Adrenal gland (tissue), 9 donors: ENCODE measurements at regions not wholly inside any gene's neighbourhood (a gene's known extent, or its start where the extent isn't known, plus 50 kb on each side); places are given as distances from the start of the nearest gene placed in this dataset.

Experiments
- DNase-seq, 7 donors: peaks; one replicate each; pipeline ENCODE4 v3.0.0-alpha.2; 2019 to 2020
- H3K27ac ChIP-seq, 5 donors: fragments of 200-600 bp; sonication (generic) in 4 of 5; 1 replicate in 3 of 5; 2 replicates in 2 of 5; pipeline versions ENCODE4 v1.5.1 to v1.8.0; 2016 to 2020; ENCODE audit warnings: mild to moderate bottlenecking in 1 of 5
- H3K27me3 ChIP-seq: fragments of 200-600 bp; 2 replicates; pipeline ENCODE4 v1.8.0; 2021
- H3K36me3 ChIP-seq, 2 donors: fragments of 200-600 bp; replicated peaks in 1 of 2; 1 replicate in 1 of 2; 2 replicates in 1 of 2; pipeline versions ENCODE4 v1.5.1 to v1.8.0; 2018 to 2022
- H3K4me1 ChIP-seq, 2 donors: fragments of 200-600 bp; replicated peaks in 1 of 2; 1 replicate in 1 of 2; 2 replicates in 1 of 2; pipeline versions ENCODE4 v1.5.1 to v1.8.0; 2018 to 2021
- H3K4me3 ChIP-seq, 4 donors: fragments of 200-600 bp; sonication (generic) in 3 of 4; one replicate each; pipeline ENCODE4 v1.5.1; 2016 to 2018
- H3K9me3 ChIP-seq, 3 donors: fragments of 200-600 bp; sonication (generic) in 1 of 3; replicated peaks in 1 of 3; 1 replicate in 2 of 3; 2 replicates in 1 of 3; pipeline versions ENCODE4 v1.5.1 to v1.8.0; 2016 to 2021
- POLR2A ChIP-seq, 2 donors: fragments of 450-650 bp; IDR thresholded peaks; one replicate each; pipeline ENCODE4 v1.6.1; 2017; ENCODE audit warnings: antibody characterized with exemption in 2 of 2, mild to moderate bottlenecking in 2 of 2, moderate library complexity in 1 of 2
- WGBS, 4 donors: extraction: QIAGEN DNeasy Blood & Tissue Kit in 2 of 4; methylation state at CpG; one replicate each; pipeline versions ENCODE4 v1.1.5 to v1.1.7; 2013 to 2017; 5-methylcytosine and 5-hydroxymethylcytosine counted together
- intact Hi-C, 2 donors: fragments of 100-400 bp; cut with DNase I; formaldehyde crosslinking; loops; one replicate each; pipeline versions ENCODE4 v1.14.1 to v1.15.0; 2022 to 2023
- TF ChIP-seq, protein P1 (sequence below), 6 experiments: fragments of 450-650 bp in 4 of 6; fragments of 200-600 bp in 2 of 6; sonication (generic) in 1 of 6; IDR thresholded peaks; 1 replicate in 5 of 6; 2 replicates in 1 of 6; pipeline versions ENCODE4 v1.5.1 to v1.8.0; 2016 to 2021; ENCODE audit warnings: antibody characterized with exemption in 6 of 6, mild to moderate bottlenecking in 2 of 6, moderate library complexity in 1 of 6
- donor health status: healthy with polysubstance abuse.
- donor health status: Bipolar disorder and iron deficiency.
- donor health status: DM: yes; HTN: yes; CAD: no.
- donor health status: DM: no; HTN: no; CAD: no.
- donor health status: DM: no; HTN: no; CAD: no.

DNA sequence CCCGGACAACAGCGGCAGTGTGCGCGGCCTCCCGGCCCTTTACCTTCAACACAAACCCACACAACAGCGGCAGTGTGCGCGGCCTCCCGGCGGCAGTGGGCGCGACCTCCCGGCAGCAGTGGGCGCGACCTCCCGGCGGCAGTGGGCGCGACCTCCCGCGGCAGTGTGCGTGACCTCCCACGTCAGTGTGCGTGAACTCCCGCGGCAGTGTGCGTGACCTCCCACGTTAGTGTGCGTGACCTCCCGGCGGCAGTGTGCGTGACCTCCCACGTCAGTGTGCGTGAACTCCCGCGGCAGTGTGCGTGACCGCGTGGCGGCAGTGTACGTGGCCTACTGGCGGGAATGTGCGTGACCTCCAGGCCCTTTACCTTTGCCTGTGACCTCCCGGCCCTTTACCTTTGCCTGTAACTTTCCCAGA lies 576.6 kb upstream of the FRG1 start:
- intact Hi-C loops, result no loop called here
- no peaks in the 10 kb centered on the region for H3K36me3 ChIP-seq
- no peaks in the 10 kb centered on the region for H3K9me3 ChIP-seq
- H3K27ac ChIP-seq, result no peak overlapping the region
- no peak overlapping the region for H3K4me3 ChIP-seq
- no peaks in the 10 kb centered on the region for H3K4me1 ChIP-seq
- WGBS, 4 donors, result 83 to 95% (median 91%) methylated on average over 16 to 44 of the region's 44 CpGs
- TF ChIP-seq, protein P1, sequence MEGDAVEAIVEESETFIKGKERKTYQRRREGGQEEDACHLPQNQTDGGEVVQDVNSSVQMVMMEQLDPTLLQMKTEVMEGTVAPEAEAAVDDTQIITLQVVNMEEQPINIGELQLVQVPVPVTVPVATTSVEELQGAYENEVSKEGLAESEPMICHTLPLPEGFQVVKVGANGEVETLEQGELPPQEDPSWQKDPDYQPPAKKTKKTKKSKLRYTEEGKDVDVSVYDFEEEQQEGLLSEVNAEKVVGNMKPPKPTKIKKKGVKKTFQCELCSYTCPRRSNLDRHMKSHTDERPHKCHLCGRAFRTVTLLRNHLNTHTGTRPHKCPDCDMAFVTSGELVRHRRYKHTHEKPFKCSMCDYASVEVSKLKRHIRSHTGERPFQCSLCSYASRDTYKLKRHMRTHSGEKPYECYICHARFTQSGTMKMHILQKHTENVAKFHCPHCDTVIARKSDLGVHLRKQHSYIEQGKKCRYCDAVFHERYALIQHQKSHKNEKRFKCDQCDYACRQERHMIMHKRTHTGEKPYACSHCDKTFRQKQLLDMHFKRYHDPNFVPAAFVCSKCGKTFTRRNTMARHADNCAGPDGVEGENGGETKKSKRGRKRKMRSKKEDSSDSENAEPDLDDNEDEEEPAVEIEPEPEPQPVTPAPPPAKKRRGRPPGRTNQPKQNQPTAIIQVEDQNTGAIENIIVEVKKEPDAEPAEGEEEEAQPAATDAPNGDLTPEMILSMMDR (IDR thresholded peaks at IDR 0.05), result no peak
- TF ChIP-seq POLR2A (IDR thresholded peaks at IDR 0.05), result no peak
- no peaks in the 10 kb centered on the region for H3K27me3 ChIP-seq
- DNase-seq, result peak in 1 of 7 donors; percentile 40

DNA sequence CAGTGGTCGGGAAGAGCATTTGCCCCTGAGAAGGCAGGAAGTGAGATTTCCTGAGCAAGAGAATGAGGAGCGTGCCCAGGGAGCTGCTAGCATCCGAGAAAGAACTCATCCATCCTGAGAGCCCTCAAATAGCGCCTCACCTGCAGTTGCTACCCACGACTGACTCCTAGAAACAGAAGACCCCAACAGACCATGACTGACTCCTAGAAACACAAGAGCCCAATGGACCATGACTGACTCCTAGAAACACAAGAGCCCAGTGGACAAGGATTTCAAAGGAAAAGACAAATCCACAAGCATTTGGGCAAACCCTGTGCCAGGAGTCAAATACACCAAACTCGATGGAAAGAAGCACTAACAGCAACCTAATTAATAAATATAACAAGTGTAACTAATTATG lies 575.2 kb upstream of the FRG1 start:
- WGBS, 4 donors, result 68 to 80% (median 74%) methylated on average over 6 of the region's 6 CpGs
- Histone ChIP-seq H3K4me1 (no peaks in the 10 kb centered on the region), H3K4me3 (no peak overlapping the region), H3K27ac (no peak overlapping the region), H3K36me3 (no peaks in the 10 kb centered on the region), H3K27me3 (no peaks in the 10 kb centered on the region), H3K9me3 (no peaks in the 10 kb centered on the region)
- intact Hi-C loops, result no loop called here
- no peak for DNase-seq
- no peak for TF ChIP-seq POLR2A (IDR thresholded peaks at IDR 0.05)
- TF ChIP-seq, protein P1 (IDR thresholded peaks at IDR 0.05), result no peak

DNA sequence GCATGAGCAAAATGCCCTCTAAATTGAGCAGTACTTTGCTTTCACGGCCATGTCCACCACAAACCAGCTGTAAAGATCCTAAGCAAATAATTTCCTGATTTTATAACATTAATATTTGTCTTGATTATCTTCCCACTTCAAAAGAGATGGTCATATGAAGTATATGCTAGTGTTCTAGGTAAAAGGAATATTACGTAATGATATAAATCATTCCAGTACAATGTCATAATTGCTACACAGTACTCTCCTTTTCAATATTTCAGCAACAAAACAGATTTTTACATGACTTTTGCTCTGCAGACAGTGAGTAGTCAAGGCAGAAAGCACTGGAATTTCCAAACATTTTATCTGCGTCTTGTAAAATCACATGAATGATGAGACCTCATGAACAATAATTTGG lies 572.8 kb upstream of the FRG1 start:
- no peak overlapping the region for H3K4me3 ChIP-seq
- no peaks in the 10 kb centered on the region for H3K9me3 ChIP-seq
- H3K4me1 ChIP-seq, result no peaks in the 10 kb centered on the region
- no peak for DNase-seq
- H3K36me3 ChIP-seq, result no peaks in the 10 kb centered on the region
- H3K27ac ChIP-seq, result no peak overlapping the region
- intact Hi-C loops, result no loop called here
- TF ChIP-seq POLR2A (IDR thresholded peaks at IDR 0.05), result no peak
- TF ChIP-seq, protein P1 (IDR thresholded peaks at IDR 0.05), result no peak
- H3K27me3 ChIP-seq, result no peaks in the 10 kb centered on the region
- WGBS, 4 donors, result 76 to 82% (median 81%) methylated on average over 3 of the region's 3 CpGs

DNA sequence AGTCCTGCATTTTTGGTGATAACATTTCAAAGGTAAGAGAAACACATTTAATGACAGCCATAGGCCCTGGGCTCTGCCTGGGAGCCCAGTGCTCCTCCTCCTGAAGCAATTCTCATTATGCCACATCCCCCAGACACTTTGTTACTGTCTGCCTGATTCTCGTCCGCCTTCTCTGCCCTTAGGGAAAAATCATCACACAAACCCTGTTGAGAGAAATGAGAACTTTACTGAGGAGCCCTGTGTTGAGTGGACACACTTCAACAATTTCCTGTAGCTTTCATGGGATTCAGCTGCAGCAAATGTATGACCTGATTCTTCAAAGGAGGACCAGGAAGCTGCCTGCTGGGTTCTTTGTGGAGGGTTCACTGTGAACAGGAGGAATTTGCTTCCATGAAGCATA lies 566.5 kb upstream of the FRG1 start:
- no peak for DNase-seq
- no peaks in the 10 kb centered on the region for H3K9me3 ChIP-seq
- no peaks in the 10 kb centered on the region for H3K4me1 ChIP-seq
- no peak overlapping the region for H3K4me3 ChIP-seq
- TF ChIP-seq, protein P1 (IDR thresholded peaks at IDR 0.05), result no peak
- no peak for TF ChIP-seq POLR2A (IDR thresholded peaks at IDR 0.05)
- intact Hi-C loops, result no loop called here
- H3K27me3 ChIP-seq, result no peaks in the 10 kb centered on the region
- 70 to 90% (median 73%) methylated on average over 2 of the region's 2 CpGs for WGBS, 4 donors
- no peaks in the 10 kb centered on the region for H3K36me3 ChIP-seq
- no peak overlapping the region for H3K27ac ChIP-seq
